GM19468 (cell line): ENCODE measurements at regions not wholly inside any gene's neighbourhood (a gene's known extent, or its start where the extent isn't known, plus 50 kb on each side); places are given as distances from the start of the nearest gene placed in this dataset.

Experiments
- ATAC-seq: cut with Tn5 transposase; IDR thresholded peaks from one replicate; pipeline ENCODE4 v1.9.1; 2021; ENCODE audit warnings: mild to moderate bottlenecking, moderate library complexity, moderate number of reproducible peaks; ENCODE audit not compliant: unreplicated experiment; ENCODE audit errors: extremely low read depth

DNA sequence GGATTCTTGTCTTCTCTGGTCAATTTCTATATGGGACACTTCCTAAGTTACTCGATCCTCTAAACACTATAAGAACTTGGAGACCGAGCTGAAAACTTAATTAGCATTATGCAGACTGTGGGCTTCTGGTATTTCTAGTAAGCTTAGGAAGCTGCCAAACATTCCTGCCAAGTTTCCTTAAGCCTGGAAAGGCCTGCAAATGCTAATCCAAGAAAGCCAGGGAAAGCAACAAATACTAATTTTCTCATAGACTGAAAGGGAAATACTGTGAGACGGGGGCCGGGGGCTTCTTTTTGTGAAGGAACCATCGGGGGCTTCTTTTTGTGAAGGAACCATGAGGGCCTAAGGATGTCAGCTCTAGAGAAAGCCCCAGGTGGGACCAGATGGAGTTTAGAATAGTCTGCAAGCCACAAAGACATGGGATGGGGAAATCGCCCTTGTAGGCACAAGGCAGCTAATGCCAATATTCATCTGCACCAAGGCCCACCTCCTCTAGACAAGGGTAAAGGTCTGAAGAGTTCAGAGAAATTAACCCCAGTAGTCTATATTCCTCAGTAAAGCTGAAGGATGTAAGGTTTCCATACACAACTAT, 332.4 kb upstream of the PRDM1 start:
- no peak for ATAC-seq

DNA sequence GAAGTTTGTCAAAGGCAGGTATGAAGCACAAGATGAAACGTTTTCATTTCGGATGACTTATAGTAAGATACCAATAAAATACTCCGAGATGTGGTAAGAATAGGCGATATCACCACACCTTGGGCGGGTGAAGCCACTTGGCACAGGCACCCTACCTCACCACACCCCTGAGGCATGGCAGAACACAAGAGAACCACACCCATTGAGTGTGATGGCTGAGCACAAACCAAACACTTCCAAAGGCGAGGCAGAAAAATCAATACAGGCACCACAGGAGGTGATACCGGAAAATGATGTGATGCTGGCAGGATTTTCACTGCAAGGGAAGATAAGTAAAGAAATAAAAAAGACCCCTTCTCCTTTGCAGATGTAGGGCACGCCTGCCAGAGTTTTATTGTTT, 332.9 kb upstream of the PRDM1 start:
- no peak for ATAC-seq

DNA sequence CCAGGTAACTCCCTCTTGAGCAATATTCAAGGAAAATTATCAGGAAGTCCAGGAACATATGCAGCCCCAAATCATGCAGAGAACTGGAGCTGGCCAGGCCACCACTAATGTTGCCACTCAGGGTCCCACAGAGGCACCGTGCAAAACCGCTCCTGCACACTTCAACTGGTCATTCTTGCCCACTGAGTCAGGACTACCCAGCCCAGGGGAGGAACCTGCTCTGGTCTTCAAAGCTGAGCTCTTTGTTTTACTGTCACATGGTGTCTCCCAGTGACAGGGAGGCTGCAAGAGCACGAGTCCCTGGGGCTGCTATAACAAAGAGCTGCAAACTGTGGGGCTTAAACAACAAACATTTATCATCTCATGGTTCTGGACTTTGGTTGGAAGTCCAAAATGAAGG, 336.0 kb upstream of the PRDM1 start:
- no peak for ATAC-seq

DNA sequence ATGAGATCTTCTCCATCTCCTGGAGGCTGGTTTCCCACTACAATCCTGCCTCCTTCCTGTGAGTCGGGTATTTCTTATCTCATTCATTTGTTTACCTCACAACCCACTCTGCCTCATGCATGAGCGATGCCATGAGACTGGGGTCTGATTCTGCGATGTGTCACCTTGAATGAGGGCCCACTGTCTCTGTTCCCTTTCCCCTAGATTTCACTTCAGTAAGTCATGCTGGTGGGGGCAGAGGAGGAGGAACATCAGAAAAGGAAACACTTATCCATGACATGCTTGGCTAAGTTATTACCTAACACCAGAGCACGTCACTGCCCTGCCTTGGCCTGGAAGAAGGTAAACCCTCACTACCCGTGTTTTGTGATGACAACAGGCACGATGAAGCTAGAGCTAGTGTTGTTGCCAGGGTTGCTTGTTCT, 337.4 kb upstream of the PRDM1 start:
- ATAC-seq, result no peak

GRCh38 chr6:105747823-105748405, 338.2 kb upstream of the PRDM1 start:
- ATAC-seq, result no peak

GRCh38 chr6:105746509-105746908, 339.6 kb upstream of the PRDM1 start:
- no peak for ATAC-seq

DNA sequence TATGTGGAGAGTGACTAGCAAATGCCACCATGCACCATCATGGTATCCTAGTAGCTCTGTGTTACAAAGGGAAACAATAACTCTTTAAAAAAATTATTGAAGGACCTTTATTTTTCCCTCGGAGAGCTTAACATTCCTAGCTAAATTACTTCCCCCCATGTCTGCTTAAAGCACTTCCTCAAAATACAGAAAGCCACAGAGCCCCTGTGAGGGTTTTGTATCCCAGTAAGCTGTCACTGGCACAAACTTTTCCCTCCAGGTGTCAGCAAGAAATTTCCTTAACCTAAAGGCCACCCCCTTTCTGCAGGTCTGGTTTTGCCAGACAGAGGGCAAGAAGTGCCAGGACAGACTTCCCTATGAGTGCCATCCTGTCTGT, 340.0 kb upstream of the PRDM1 start:
- ATAC-seq, result no peak

GRCh38 chr6:105745464-105746129, 340.5 kb upstream of the PRDM1 start:
- ATAC-seq, result no peak

GRCh38 chr6:105744815-105745214, 341.3 kb upstream of the PRDM1 start:
- no peak for ATAC-seq

GRCh38 chr6:105740946-105741645, 338.2 kb upstream of the PREP start:
- no peak for ATAC-seq

DNA sequence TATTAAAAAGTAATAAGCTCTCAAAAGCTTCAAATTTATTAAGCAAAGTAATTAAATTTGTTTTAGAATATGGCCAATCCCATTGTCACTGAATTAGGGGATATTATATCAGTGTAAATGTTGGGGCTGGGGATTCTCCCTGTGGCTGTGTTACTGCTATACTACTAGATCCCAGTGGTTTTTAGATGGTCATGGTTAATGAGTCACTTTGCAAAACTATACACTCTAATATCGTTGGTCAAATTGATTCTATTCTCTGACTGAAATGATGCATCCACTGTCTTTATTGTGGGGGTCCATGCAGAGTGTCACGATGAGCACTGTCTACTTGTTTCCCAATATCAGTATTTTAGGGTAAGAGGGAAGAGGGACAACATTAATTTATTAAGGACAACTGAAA, 336.9 kb upstream of the PREP start:
- no peak for ATAC-seq

- no peak for ATAC-seq
Observed at GRCh38 chr6:105733556-105734162, 330.8 kb upstream of the PREP start.

DNA sequence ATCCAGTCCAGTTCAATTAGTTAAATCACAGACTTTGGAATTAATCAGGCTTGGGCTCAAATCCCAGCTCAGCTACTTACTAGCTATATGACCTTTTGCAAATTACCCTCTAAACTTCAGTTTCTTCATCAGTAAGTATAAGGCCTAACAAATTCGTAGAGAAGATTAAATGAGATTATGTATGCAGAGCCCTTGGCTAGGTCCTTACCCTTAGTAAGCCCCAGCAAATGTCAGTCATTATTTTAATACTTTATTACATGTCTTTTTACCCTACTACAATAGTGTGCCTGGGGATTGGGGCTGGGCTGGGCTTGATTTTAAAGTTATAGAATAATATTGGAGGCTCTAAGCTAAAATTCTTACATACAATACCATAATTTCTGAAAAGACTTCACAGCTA, 326.1 kb upstream of the PREP start:
- no peak for ATAC-seq

GRCh38 chr6:105726902-105727655, 324.2 kb upstream of the PREP start:
- no peak for ATAC-seq

DNA sequence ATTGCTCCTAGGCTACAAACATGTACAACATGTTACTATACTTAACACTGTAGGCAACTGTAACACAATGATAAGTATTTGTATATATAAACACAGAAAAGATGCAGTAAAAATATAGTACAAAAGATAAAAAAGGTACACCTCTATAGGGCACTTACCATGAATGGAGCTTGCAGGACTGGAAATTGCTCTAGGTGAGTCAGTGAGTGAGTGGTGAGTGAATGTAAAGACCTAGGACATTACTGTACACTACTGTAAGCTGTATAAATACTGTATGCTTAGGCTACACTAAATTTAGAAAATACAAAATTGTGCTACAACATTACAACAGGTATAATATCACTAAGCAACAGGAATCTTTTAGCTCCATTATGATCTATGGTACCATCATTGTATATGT, 312.0 kb upstream of the PREP start:
- no peak for ATAC-seq

GRCh38 chr6:105713474-105714118, 310.7 kb upstream of the PREP start:
- no peak for ATAC-seq

DNA sequence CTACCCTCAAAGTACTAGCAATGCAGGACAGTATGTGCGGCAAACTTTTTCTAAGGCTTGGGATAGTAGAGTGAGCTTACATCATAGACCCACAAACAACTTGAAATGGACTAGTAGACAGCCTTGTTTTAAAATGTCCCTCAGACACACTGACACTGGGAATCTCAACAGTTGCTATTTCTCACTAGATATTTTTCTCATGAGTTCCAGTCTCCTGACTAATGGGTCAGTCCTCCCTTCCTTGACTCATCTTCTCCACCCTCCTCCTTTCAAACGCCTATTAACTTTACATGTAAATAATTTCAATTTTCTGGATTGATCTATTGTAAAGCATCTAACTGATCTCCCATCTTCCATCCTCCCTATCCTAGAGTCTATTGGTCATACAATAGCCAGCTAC, 308.3 kb upstream of the PREP start:
- no peak for ATAC-seq

DNA sequence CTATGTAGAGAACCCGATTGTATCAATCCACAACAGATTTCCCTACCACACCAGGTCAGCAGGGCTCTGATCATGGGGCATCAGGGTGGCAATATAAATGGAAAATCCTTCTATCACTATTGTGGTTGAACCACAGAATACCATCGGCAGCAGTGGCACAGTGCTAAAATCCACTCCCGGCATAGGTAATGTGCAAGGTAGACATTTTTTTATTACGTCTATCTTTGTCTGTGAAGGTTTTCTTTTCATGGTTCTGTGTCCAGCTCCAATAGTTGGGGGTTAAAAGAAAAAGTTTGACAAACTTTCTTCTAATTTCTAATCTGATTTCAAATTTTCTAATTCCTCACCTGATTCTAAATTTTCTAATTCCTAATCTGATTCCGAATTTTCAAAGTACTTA, 302.7 kb upstream of the PREP start:
- no peak for ATAC-seq

DNA sequence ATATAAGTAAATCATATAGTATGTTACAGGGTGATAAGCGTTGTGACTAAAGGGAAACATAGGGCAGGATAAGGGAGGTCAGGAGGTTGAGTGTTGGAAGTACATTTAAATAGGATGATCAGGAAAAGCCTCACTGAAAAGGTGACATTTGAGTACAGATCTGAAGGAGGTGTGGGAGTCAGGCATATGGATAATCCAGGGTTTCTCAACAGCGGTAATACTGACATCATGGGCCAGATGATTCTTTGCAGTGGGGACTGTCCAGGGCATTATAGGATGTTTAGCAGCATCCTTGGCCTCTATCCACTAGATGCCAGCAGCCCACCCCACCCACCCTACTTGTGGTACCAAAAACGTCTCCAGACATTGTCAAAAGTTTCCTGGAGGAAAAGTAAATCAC, 292.6 kb upstream of the PREP start:
- ATAC-seq, result no peak
